Stimulated activated effector memory CD8-positive, alpha-beta T cell treated with anti-CD3 and anti-CD28 coated beads, Interleukin-12 subunit alpha, Interleukin-12 subunit beta, amount 100 ng/mL, for 72 hours (primary cell): ENCODE measurements at regions not wholly inside any gene's neighbourhood (a gene's known extent, or its start where the extent isn't known, plus 50 kb on each side); places are given as distances from the start of the nearest gene placed in this dataset.

Experiments
- ATAC-seq: fragments of 150-1000 bp; cut with Tn5 transposase; 2 replicates; pipeline ENCODE4 v1.10.0; 2021
- DNase-seq, 2 donors: peaks; one replicate each; pipeline ENCODE4 v3.0.0; 2021 to 2022; ENCODE audit warnings: low spot score in 2 of 2
- H3K27ac Mint-ChIP-seq: one replicate; pipeline ENCODE4 v1.8.0; 2022; ENCODE audit warnings: mild to moderate bottlenecking, mixed read lengths
- H3K36me3 Mint-ChIP-seq: one replicate; pipeline ENCODE4 v1.8.0; 2022; ENCODE audit warnings: mild to moderate bottlenecking, mixed read lengths
- H3K4me1 Mint-ChIP-seq: one replicate; pipeline ENCODE4 v1.8.0; 2022; ENCODE audit warnings: mixed read lengths
- H3K4me3 Mint-ChIP-seq: one replicate; pipeline ENCODE4 v1.8.0; 2022; ENCODE audit warnings: mild to moderate bottlenecking, mixed read lengths
- H3K9me3 Mint-ChIP-seq: one replicate; pipeline ENCODE4 v1.8.0; 2022; ENCODE audit warnings: mixed read lengths

DNA sequence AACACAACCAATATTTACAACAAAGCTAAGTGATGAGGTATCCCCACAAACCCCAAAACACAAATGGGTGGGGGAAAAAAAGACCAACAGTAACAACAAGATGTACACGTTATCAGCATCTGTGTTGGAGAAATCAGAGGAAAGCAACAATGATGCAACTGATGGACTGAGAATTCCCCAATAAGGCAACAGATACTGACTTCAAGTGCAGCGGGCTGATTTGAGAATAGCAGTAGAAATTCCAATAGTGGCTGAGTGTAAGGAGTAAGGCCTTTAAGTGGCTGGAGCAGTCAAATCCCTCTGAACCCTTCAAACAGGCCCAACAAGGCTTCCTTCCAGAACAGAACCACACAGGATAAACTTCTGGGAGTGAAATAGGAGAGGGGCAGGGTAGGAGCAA lies 97.6 kb downstream of the TM2D1 start:
- Mint-ChIP-seq H3K4me3 (no peak overlapping the region), H3K4me1 (no peaks in the 10 kb centered on the region), H3K9me3 (no peaks in the 10 kb centered on the region), H3K27ac (no peak overlapping the region), H3K36me3 (no peaks in the 10 kb centered on the region)
- no peak for DNase-seq
- ATAC-seq, result no peak

DNA sequence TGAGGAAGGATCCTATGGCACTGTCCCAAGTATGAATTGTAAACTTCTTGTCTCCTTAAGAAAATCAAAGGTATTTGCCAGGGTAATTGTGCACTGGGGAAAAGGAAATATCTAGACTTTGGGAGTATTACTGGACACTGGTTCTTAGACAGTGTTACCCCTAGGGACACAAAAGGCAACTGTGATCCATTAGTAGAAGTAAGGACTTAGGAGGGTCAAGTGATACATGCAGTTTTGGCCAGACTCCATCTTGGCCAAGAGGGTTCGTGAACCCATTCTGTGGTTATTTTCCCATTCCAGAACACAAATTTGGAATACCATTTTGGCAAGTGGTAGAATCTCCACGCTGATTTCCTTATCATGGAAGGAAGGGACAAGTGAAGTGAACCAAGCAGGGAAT lies 98.1 kb downstream of the TM2D1 start:
- Mint-ChIP-seq H3K4me3 (no peak overlapping the region), H3K36me3 (no peaks in the 10 kb centered on the region), H3K9me3 (no peaks in the 10 kb centered on the region), H3K4me1 (no peaks in the 10 kb centered on the region), H3K27ac (no peak overlapping the region)
- DNase-seq (no peak), ATAC-seq (no peak)

DNA sequence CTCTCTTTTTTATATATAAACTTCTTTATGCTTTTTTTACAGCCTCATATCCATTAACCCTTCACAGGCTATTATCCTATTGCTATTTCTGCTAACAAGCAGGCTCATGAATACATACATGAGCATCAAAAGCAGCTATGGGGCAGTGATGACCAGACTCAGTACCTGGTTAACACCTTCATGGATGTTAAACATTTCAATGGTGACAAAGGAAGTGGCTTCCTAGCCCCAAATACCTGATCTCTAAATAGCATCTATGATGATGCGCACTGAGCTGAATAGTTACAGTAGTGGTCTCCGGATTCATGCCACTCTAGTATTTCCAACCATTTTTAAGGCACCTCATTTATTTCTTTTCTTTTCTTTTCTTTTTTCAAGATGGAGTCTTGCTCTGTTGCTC lies 101.1 kb downstream of the TM2D1 start:
- Mint-ChIP-seq H3K36me3 (no peaks in the 10 kb centered on the region), H3K9me3 (no peaks in the 10 kb centered on the region), H3K4me1 (no peaks in the 10 kb centered on the region), H3K4me3 (no peak overlapping the region), H3K27ac (no peak overlapping the region)
- ATAC-seq (no peak), DNase-seq (no peak)

DNA sequence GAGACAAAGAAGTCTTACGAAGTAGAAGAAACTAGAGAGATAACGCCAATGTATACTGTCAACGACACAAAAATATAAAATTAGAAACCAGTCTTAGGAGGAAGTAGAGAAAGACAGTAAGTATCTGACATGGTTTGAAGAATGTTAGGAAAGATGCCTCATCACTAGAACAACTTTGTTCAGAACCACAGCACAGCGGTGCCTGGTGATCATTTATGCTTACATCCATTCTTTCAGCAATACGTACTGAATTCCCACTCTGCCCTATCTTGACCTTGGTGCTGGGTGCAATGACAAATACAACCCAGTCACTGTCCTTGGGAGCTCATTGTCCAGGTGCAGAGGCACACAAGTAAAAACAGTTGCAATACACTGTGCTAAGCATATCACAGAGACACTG lies 104.4 kb downstream of the TM2D1 start:
- no peak overlapping the region for H3K4me3 Mint-ChIP-seq
- ATAC-seq, result no peak
- no peaks in the 10 kb centered on the region for H3K36me3 Mint-ChIP-seq
- H3K27ac Mint-ChIP-seq, result no peak overlapping the region
- no peaks in the 10 kb centered on the region for H3K4me1 Mint-ChIP-seq
- H3K9me3 Mint-ChIP-seq, result no peaks in the 10 kb centered on the region
- DNase-seq, result no peak

DNA sequence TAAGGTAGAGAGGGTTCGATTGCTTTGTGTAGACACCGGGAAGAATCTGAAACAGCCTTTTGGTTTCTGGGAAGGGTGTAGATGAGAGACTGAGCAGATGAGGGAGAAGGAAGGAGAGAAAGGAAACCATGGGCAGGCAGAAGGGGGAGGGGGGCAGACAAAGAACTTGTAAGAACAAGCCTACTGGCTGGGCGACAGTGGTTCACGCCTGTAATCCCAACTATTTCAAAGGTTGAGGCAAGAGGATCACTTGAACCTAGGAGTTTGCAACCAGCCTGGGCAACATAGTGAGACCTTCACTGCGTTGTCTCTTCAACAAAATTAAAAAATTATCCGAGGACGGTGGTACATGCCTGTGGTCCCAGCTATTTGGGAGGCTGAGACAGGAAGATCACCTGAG lies 106.2 kb downstream of the TM2D1 start:
- DNase-seq (no peak), ATAC-seq (no peak)
- no peak overlapping the region for H3K4me3 Mint-ChIP-seq
- no peaks in the 10 kb centered on the region for H3K9me3 Mint-ChIP-seq
- no peaks in the 10 kb centered on the region for H3K4me1 Mint-ChIP-seq
- H3K36me3 Mint-ChIP-seq, result no peaks in the 10 kb centered on the region
- no peak overlapping the region for H3K27ac Mint-ChIP-seq

DNA sequence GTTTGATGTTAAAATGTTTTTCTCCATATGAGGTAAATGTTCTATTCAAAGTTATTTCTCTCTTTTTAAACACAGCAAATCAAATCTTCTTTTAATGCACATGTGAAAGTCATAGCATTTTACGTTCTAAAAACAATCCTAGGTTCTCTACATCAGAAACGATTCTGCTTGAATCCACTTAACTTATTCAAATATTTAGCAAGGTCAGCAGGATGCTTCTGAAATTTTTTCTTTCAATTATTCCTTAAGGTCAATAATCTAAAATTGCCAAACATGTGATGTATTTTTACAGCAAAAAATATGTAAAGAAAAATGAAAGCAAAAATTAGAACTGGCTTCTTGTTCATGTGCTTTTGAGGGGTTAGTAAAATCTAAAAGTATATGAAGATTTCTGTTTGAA lies 106.7 kb downstream of the TM2D1 start:
- H3K4me3 Mint-ChIP-seq, result no peak overlapping the region
- no peak for ATAC-seq
- H3K36me3 Mint-ChIP-seq, result no peaks in the 10 kb centered on the region
- no peak for DNase-seq
- no peaks in the 10 kb centered on the region for H3K9me3 Mint-ChIP-seq
- no peak overlapping the region for H3K27ac Mint-ChIP-seq
- H3K4me1 Mint-ChIP-seq, result no peaks in the 10 kb centered on the region

DNA sequence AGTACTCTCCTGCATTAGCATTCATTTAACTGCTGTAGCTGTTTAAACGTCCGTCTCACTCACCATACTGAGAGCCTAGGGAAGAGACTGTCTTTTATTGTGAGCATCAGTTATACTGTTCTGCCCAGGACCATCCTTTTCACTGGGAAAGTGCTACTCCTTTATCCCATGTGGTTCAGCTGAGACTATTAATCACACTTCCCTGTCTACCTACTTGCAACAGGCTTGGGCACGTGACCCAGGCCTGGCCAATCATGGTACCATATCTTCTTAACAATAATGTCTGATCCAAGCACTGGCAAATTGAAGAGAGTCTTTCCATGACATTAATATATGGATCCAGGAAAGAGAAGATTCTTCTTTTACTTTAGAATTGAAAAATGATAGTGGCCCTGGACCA lies 108.1 kb downstream of the TM2D1 start:
- no peak overlapping the region for H3K27ac Mint-ChIP-seq
- ATAC-seq (no peak), DNase-seq (no peak)
- H3K4me1 Mint-ChIP-seq, result no peaks in the 10 kb centered on the region
- H3K4me3 Mint-ChIP-seq, result no peak overlapping the region
- H3K9me3 Mint-ChIP-seq, result no peaks in the 10 kb centered on the region
- no peaks in the 10 kb centered on the region for H3K36me3 Mint-ChIP-seq

DNA sequence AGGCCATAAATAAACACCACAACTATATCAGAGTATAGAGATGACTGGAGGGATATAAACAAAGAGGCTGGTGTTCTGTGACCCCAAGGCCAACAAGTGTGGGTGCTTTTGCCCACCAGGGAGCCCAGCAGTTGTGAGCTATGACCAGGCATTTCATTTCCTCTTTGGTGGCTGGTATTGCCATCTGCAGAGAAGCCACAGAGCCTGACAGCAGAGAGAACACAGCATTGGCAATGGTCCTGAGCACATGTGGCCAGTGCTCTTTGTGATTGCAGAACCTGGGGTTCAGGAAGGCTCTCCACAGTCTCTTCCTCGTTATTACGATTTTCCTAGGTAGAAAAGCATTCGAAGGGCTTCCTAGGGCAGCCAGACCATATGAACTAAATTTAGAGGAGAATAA lies 112.3 kb downstream of the TM2D1 start:
- H3K4me3 Mint-ChIP-seq, result no peak overlapping the region
- no peaks in the 10 kb centered on the region for H3K36me3 Mint-ChIP-seq
- no peaks in the 10 kb centered on the region for H3K9me3 Mint-ChIP-seq
- no peaks in the 10 kb centered on the region for H3K4me1 Mint-ChIP-seq
- ATAC-seq (no peak), DNase-seq (no peak)
- H3K27ac Mint-ChIP-seq, result no peak overlapping the region

DNA sequence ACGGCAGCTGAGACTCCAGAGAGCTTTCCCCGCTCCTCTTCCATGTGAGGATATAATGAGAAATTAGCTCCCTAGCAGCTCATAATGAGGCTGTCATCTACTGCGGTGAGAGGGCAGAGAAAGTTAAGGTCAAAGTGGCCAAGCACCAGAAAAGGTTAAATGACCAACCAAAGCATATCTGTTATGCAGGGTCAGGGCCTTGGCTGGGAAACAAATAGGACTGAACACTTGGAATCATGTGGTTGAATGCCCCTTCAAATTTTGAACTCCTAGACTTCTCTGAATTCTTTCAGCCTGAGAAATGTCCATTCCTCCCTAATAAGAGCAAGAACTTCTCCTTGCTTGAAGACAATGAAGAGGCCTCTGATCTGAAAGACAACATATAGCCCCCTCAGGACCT lies 115.9 kb downstream of the TM2D1 start:
- H3K36me3 Mint-ChIP-seq, result no peaks in the 10 kb centered on the region
- no peaks in the 10 kb centered on the region for H3K4me1 Mint-ChIP-seq
- H3K9me3 Mint-ChIP-seq, result no peaks in the 10 kb centered on the region
- no peak overlapping the region for H3K4me3 Mint-ChIP-seq
- no peak for ATAC-seq
- H3K27ac Mint-ChIP-seq, result no peak overlapping the region
- DNase-seq, result no peak

DNA sequence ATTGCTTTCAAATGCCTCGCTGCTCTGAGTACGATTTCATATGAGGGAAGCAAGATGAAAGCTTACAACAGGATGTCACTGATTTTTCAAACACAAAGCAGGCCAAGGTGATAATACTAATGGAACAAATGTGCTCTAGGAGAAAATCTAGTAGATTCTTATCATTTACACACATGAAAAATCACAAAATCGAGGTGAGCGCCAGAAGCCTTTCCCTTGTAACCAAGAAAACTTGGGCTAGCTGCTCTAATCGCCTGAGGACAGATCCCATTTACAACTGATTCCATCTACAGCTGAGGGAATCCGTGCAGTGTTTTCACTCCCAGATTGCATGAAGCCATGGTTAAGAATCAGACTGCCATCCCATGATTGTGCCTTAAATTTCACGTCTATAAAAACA lies 117.5 kb downstream of the TM2D1 start:
- H3K9me3 Mint-ChIP-seq, result no peaks in the 10 kb centered on the region
- DNase-seq (no peak), ATAC-seq (no peak)
- no peaks in the 10 kb centered on the region for H3K4me1 Mint-ChIP-seq
- H3K36me3 Mint-ChIP-seq, result no peaks in the 10 kb centered on the region
- H3K4me3 Mint-ChIP-seq, result no peak overlapping the region
- H3K27ac Mint-ChIP-seq, result no peak overlapping the region

DNA sequence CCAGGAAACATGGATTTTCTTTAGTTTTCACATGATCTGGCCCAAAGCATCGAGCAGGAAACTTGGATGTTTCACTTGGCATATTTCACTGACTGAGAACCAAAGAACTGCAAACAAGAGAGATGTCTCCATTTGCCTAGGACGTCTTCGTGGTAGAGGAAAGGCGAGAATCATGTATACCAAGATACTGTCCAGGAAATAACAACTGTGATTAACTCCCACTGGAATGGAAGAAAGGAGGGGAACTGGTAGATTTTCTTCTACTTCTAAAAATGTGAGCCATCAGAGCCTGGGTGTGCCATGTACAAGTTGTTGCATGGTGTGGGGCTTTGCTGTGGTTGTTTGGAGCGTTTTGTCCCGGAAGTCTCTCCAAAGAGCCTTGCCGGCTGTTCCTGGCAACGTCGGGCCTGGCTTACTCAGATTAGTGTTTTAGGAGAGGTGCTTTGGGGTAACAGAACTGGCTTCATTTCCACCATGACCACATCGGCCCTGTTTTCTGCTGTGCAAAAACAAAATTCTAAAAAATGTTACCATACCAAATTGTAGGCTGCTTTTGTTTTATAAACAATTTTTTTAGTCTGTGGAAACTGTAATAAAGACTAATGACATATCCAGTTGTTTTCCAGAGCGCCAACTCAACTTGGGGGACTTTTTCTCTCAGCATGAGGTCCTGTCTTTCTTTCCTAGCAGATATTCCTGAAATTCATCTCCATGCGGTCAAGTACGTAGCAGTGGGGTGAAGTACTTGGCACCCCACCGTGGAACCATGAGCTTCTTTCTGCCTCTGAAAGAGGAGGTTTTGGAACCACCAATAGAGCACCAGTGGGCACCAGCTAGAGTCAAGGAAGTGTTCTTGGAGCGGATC lies 118.3 kb downstream of the TM2D1 start:
- Mint-ChIP-seq H3K4me1 (no peaks in the 10 kb centered on the region), H3K9me3 (no peaks in the 10 kb centered on the region), H3K4me3 (no peak overlapping the region), H3K27ac (no peak overlapping the region), H3K36me3 (no peaks in the 10 kb centered on the region)
- DNase-seq, result no peak
- no peak for ATAC-seq

DNA sequence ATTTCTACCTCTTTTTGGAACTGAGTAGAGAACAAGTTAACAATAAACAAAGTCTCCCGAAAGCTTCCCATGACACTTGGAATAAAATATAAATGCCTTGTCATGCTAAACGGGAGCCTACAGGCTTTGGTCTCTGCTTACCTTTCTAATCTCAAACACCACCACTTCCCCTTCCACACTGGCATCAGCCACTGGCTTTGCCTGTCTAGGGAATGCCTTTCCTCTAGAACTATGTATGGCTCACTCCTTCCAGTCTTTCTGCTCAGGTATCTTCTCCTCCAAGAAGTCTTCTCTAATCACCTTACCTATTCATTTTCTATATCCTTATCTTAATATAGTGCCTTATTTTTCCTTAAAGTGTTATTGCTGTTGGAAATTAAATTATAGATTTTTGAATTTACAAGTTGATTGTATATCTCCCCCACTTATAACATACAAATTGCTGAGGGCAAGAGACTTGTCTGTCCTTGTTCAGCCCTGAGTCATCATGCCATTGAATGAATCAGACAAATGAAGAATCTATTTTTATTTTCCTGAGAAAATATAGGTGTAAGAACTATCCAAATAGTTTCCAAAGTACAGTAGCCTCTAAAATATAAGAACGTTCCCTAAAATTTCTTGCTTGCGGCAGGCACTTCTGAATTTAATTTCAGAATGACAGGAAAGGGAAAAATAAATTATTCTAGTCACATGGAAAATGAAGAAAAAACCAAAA lies 119.2 kb downstream of the TM2D1 start:
- no peak for ATAC-seq
- Mint-ChIP-seq H3K27ac (no peak overlapping the region), H3K4me3 (no peak overlapping the region)

DNA sequence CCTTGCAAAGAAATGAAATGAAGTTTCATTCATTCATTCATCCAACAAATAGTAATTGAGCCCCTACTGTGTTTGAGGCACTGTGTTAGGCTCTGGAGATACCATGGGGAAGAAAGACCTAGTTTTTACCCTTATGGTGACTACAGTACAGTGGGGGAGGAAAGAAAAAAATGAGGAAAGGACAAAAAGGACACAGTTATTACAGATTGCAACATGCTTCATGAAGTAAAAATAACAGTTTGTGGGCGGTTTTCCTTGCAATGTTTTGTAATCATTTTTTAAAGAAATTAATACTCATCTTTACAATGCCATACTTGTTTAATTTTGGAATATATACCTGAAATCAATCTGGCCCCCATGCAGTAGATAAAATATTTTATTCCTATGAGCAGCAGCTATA lies 120.3 kb downstream of the TM2D1 start:
- H3K4me1 Mint-ChIP-seq, result no peaks in the 10 kb centered on the region
- no peaks in the 10 kb centered on the region for H3K36me3 Mint-ChIP-seq
- no peak overlapping the region for H3K27ac Mint-ChIP-seq
- ATAC-seq, result no peak
- H3K4me3 Mint-ChIP-seq, result no peak overlapping the region
- H3K9me3 Mint-ChIP-seq, result no peaks in the 10 kb centered on the region
- no peak for DNase-seq

More for the DNA sequence above, 119.2 kb downstream of the TM2D1 start:
- DNase-seq, result no peak
- H3K4me1 Mint-ChIP-seq, result no peaks in the 10 kb centered on the region
- H3K36me3 Mint-ChIP-seq, result no peaks in the 10 kb centered on the region
- H3K9me3 Mint-ChIP-seq, result no peaks in the 10 kb centered on the region

DNA sequence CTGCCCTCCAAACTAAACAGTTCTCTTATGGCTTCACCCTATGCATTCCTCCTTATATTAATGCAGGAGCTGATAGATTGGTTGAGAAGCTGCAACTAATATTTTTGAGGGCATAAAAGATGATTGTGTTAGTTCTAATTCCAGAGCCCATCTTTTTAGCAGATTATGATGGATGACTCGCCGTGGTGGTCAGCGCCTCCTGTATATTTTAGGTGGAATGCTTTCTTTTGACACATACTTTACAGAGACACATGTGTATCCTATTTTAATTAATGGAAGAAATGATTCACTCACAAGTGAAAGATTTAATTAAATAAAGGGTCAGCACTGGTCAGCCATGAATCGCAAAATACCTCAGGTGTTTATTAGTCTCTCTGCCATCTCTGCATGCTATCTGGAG lies 120.7 kb downstream of the TM2D1 start:
- H3K4me3 Mint-ChIP-seq, result no peak overlapping the region
- no peaks in the 10 kb centered on the region for H3K9me3 Mint-ChIP-seq
- no peak overlapping the region for H3K27ac Mint-ChIP-seq
- ATAC-seq, result no peak
- no peaks in the 10 kb centered on the region for H3K4me1 Mint-ChIP-seq
- no peaks in the 10 kb centered on the region for H3K36me3 Mint-ChIP-seq
- DNase-seq, result no peak

DNA sequence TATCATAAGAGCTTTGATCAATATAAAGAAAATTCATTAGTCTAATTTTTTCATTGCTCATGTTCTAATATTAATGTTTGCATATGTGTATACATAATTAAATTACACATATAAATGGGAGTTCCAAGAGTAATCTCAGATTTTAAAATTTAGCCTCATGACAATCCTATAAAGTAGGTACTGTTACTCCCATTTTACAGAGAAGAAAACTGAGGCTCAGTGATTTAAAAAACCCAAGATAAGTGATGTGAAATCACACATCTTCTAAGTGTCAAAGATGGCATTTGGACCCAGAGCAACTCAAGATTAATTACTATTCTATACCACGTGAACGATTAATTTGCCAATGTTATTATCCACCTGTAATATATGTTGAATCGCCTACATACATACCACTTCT lies 122.3 kb downstream of the TM2D1 start:
- DNase-seq (no peak), ATAC-seq (no peak)
- H3K4me3 Mint-ChIP-seq, result no peak overlapping the region
- H3K36me3 Mint-ChIP-seq, result no peaks in the 10 kb centered on the region
- H3K9me3 Mint-ChIP-seq, result no peaks in the 10 kb centered on the region
- no peak overlapping the region for H3K27ac Mint-ChIP-seq
- no peaks in the 10 kb centered on the region for H3K4me1 Mint-ChIP-seq

DNA sequence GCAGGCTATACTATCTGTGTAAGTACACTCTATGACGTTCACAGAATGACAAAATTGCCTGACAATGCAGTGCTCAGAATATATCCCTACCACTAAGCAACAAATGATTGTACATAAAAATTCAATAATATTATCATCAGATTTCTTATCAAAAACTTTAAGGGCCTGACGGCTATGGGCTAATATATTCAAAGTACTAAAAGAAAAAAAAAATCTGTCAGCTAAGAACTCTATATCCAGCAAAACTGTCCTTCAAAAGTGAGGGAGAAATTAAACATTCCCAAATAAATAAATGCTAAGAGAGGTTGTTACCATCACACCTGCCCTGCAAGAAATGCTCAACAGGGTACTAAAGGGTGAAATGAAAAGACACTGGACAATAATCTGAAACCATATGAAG lies 127.3 kb downstream of the TM2D1 start:
- Mint-ChIP-seq H3K4me3 (no peak overlapping the region), H3K4me1 (no peaks in the 10 kb centered on the region), H3K36me3 (no peaks in the 10 kb centered on the region), H3K9me3 (no peaks in the 10 kb centered on the region), H3K27ac (no peak overlapping the region)
- no peak for DNase-seq
- ATAC-seq, result no peak
